Psoas muscle (tissue), 7 donors: ENCODE measurements at regions not wholly inside any gene's neighbourhood (a gene's known extent, or its start where the extent isn't known, plus 50 kb on each side); places are given as distances from the start of the nearest gene placed in this dataset.

Source experiments
- ATAC-seq, 4 donors: fragments of 200-7000 bp; cut with Tn5 transposase; one replicate each; pipeline ENCODE4 v1.9.1; 2020; ENCODE audit warnings: moderate library complexity in 3 of 4, mild to moderate bottlenecking in 2 of 4
- DNase-seq, 2 donors: peaks; one replicate each; pipeline ENCODE4 v3.0.0-alpha.2; 2020
- H3K27ac ChIP-seq: fragments of 200-600 bp; one replicate; pipeline ENCODE4 v1.8.0; 2022
- H3K27me3 ChIP-seq, 3 donors: fragments of 200-600 bp in 1 of 3; one replicate each; pipeline versions ENCODE4 v1.6.1 to v1.8.0; 2013 to 2022; ENCODE audit warnings: low read length in 2 of 3, mild to moderate bottlenecking in 2 of 3, moderate library complexity in 1 of 3; ENCODE audit not compliant: insufficient read depth in 3 of 3
- H3K36me3 ChIP-seq, 2 donors: fragments of 200-600 bp in 1 of 2; one replicate each; pipeline versions ENCODE4 v1.6.1 to v1.8.0; 2013 to 2022; ENCODE audit warnings: low read depth in 1 of 2, mild to moderate bottlenecking in 1 of 2, moderate library complexity in 1 of 2; ENCODE audit not compliant: insufficient read depth in 1 of 2
- H3K4me1 ChIP-seq: fragments of 200-600 bp; one replicate; pipeline ENCODE4 v1.8.0; 2022
- H3K4me3 ChIP-seq: fragments of 200-600 bp; one replicate; pipeline ENCODE4 v1.8.0; 2022; ENCODE audit warnings: mild to moderate bottlenecking
- H3K9me3 ChIP-seq: fragments of 200-600 bp; one replicate; pipeline ENCODE4 v1.8.0; 2022
- CTCF ChIP-seq: fragments of 200-600 bp; IDR thresholded peaks from one replicate; pipeline ENCODE4 v1.8.0; 2022; ENCODE audit warnings: antibody characterized with exemption
- WGBS, 3 donors: extraction: QIAGEN DNeasy Blood & Tissue Kit; methylation state at CpG; one replicate each; pipeline versions ENCODE4 v1.1.6 to v1.1.7; 2013; 5-methylcytosine and 5-hydroxymethylcytosine counted together
- intact Hi-C, 2 donors: fragments of 100-400 bp; cut with DNase I; formaldehyde crosslinking; loops; one replicate each; pipeline versions ENCODE4 v1.11.0 to v1.14.2; 2022
- donor health status: healthy with polysubstance abuse.
- donor health status: DM: no; HTN: no; CAD: no; lungs with moderate emphysema.
- donor health status: Bipolar disorder and iron deficiency.
- donor health status: healthy.
- donor health status: DM: yes; HTN: yes; CAD: no.
- donor health status: DM: no; HTN: no; CAD: no.
- donor health status: DM: yes; HTN: yes; CAD: no.

- intact Hi-C loops, result no loop called here
- Histone ChIP-seq H3K27ac (no peak overlapping the region), H3K4me3 (no peak overlapping the region), H3K27me3 (no peaks in the 10 kb centered on the region), H3K36me3 (no peaks in the 10 kb centered on the region), H3K4me1 (no peaks in the 10 kb centered on the region), H3K9me3 (no peaks in the 10 kb centered on the region)
- no peak for ATAC-seq
- WGBS, 3 donors, result 93 to 99% (median 94%) methylated on average over 3 of the region's 3 CpGs
- no peak for TF ChIP-seq CTCF
- DNase-seq, result no peak
Measured at GRCh38 chr2:223225266-223225665, 173.3 kb downstream of the KCNE4 start.

- DNase-seq (no peak), ATAC-seq (no peak)
- Histone ChIP-seq H3K36me3 (no peaks in the 10 kb centered on the region), H3K27ac (no peak overlapping the region), H3K4me1 (no peaks in the 10 kb centered on the region), H3K4me3 (no peak overlapping the region), H3K27me3 (no peaks in the 10 kb centered on the region), H3K9me3 (no peaks in the 10 kb centered on the region)
- no peak for TF ChIP-seq CTCF
- WGBS, 3 donors, result 0 to 49% (median 48%) methylated on average over 1 of the region's 1 CpG
- intact Hi-C loops, result no loop called here
Measured at GRCh38 chr2:223226264-223226663, 174.3 kb downstream of the KCNE4 start.

GRCh38 chr2:223227338-223227737 is 175.3 kb downstream of the KCNE4 start:
- DNase-seq (no peak), ATAC-seq (no peak)
- Histone ChIP-seq H3K9me3 (no peaks in the 10 kb centered on the region), H3K36me3 (no peaks in the 10 kb centered on the region), H3K27ac (no peak overlapping the region), H3K27me3 (no peaks in the 10 kb centered on the region), H3K4me3 (no peak overlapping the region), H3K4me1 (no peaks in the 10 kb centered on the region)
- TF ChIP-seq CTCF, result no peak
- intact Hi-C loops, result no loop called here
- 18 to 49% (median 39%) methylated on average over 2 of the region's 2 CpGs for WGBS, 3 donors

GRCh38 chr2:223228871-223229270 is 176.9 kb downstream of the KCNE4 start:
- Histone ChIP-seq H3K4me3 (no peak overlapping the region), H3K9me3 (no peaks in the 10 kb centered on the region), H3K27ac (no peak overlapping the region), H3K27me3 (no peaks in the 10 kb centered on the region), H3K36me3 (no peaks in the 10 kb centered on the region), H3K4me1 (no peaks in the 10 kb centered on the region)
- TF ChIP-seq CTCF, result no peak
- intact Hi-C loops, result no loop called here
- ATAC-seq (no peak), DNase-seq (no peak)

- Histone ChIP-seq H3K4me1 (no peaks in the 10 kb centered on the region), H3K4me3 (no peak overlapping the region), H3K27me3 (no peaks in the 10 kb centered on the region), H3K9me3 (no peaks in the 10 kb centered on the region), H3K36me3 (no peaks in the 10 kb centered on the region), H3K27ac (no peak overlapping the region)
- TF ChIP-seq CTCF, result no peak
- ATAC-seq, result no peak
- intact Hi-C loops, result no loop called here
- WGBS, 3 donors, result 86 to 93% (median 89%) methylated on average over 2 of the region's 2 CpGs
- no peak for DNase-seq
Measured at GRCh38 chr2:223230352-223230751, 178.4 kb downstream of the KCNE4 start.
